ENCODE measurements at regions not wholly inside any gene's neighbourhood (a gene's known extent, or its start where the extent isn't known, plus 50 kb on each side); places are given as distances from the start of the nearest gene placed in this dataset.

DNA sequence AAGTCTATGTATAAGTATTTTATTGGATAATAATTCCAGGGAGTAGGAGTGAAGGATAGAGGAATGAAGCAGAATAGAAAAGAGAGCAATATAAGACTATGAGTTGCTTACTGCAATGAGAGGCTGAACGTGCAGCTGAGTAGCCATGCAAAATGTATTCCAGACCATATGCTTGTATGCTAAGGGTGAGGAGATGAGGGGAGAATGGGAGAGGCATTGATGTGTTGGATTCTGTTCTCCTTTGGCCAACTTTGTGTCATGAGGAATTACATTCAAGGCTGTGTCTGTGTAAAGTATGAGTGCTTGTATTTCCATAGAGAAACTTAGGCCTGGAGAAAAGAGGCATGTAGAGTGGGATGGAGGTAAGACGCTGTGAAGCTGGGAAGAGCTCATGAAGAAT is 301.8 kb downstream of the ARL6IP6 start:
- no peak for DNase-seq

DNA sequence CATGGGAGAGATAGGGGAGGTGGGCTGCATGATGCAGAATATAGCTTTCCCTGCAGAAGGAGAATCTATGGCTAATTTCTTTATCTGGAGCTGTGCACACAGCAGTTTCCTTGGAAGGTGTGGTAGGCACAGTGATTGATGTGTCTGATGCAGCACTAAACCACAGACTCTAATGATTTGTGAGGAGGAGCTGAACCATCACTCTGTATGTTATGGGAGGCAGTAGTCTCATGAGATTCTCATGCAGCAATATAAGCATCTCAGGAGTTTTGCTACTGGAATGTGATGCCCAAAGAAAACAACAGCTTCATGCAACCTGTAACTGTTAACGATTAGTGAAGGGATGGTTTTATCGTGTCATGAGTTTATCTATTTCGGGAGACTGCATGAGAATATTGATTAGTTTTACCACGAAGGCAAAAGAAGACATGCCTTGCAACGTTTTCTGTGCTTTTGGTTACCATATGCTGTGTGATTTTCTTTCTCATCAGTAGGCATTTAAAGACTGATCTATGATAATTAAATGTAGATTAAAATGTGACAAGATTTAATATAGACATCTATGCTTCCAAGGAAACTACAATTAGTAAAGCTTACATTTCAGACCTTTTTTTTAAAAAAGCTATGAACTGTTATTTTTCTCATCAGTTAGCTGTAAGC is 286.8 kb downstream of the ARL6IP6 start:
- DNase-seq: peak in 1 of 58 donors; percentile 1

DNA sequence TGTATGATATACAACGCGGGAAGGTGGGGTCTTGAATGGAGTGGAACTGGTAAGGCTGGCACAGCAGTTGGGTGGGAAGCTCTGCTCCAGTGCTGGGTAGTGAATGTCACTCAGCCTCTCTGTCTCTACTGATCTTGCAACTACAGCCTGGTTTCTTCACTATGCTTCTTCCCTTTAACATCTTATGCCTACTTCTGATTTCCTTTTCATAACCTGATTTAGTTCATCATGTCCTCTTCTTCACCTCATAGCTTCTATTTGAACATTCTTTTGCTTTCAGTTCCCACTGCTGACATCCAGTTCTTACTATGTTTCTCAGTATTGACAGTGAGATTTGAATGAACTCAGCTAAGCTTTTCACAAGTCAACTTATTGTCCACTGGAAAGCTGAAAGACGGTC is 286.2 kb downstream of the ARL6IP6 start:
- DNase-seq: no peak

DNA sequence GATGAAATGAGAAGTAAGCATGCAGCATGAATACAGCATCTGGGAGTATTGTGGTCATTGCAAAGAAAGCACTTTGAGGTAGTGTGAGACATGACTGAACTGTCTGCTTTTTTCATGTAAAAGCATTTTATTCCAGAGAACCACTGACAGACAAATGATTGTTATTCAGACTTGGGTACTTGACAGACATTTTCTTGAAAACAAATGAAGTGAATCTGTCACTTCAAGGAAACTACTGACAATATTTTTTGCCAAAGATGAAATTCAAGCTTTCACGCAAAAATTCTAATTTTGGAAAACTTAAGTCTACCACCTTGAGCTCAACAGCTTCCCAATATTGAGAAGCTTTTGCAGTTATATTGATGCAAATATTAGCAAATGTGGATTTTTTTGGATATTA is 255.7 kb downstream of the ARL6IP6 start:
- no peak for DNase-seq

DNA sequence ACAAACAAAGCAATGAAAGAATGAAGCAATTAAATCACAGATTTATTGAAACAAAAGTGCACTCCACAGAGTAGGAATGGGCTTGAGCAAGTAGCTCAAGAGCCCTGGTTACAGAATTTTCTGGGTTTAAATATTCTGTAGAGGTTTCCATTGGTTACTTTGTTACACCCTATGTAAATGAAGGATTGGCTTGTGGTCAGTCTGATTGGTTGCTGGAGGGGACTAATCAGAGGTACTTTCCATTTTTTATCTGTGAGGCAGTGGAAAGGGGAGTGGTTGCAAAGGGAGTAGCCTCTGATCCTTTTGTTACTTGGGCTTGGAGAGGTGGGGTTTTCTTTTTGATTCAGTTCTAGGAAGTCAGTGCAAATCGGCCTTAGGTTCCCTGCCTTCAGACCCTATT is 253.3 kb downstream of the ARL6IP6 start:
- DNase-seq: no peak

DNA sequence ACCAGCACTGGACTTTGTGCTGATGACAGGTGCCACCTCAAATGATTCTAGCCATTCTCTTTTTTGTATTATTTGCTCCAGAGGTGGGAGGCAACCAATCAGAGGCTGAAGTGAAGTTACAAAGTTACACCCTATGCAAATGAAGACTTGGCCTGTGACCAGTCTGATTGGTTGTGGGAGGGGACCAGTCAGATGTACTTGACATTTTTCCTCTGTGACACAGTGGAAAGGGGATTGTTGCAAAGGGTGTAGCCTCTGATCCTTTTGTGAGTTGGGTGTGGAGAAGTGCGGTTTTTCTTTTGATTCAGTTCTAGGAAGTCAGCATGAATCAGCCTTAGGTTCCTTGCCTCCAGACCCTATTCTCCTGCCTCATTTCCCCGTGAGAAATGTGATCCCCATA is 244.0 kb downstream of the ARL6IP6 start:
- DNase-seq: no peak

DNA sequence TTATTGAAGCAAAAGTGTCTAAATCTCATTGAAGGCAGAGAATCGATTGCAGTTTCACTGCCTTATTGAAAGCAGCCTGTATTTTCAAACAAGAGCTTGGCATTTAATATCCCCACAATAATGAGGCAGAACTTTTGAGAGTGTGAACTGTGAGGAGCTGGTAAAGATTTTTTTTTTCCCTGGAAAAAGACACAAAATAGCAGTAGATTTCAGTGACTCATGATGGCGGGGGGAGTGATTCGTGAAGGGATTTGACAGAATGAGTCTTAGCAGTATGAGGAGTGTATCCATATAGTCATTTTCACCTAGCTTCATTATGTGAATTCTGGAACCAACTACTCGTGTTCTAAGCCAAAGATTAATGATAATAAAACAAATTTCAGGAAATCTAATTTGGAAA is 242.9 kb downstream of the ARL6IP6 start:
- peak in 3 of 58 donors; percentile 0 to 2 (median 1) for DNase-seq

DNA sequence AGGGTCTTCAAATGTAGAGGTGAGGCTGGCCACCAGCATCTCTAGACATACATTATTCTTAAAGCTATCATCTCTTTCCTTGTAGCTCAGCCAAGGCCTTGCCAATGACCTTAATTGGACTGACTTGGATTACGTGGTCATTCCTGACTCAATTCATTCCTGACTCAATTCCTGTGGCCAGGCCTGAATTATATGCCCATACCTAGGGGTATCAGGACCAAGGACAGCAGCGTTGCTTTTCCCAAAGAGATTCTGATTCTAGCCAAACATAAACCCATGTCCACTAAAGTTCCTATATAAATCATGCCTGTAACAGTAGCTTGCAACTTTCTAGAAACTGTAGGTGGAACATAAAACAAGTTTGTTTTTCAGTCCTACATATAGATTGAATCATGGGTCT is 231.7 kb downstream of the ARL6IP6 start:
- DNase-seq: no peak

DNA sequence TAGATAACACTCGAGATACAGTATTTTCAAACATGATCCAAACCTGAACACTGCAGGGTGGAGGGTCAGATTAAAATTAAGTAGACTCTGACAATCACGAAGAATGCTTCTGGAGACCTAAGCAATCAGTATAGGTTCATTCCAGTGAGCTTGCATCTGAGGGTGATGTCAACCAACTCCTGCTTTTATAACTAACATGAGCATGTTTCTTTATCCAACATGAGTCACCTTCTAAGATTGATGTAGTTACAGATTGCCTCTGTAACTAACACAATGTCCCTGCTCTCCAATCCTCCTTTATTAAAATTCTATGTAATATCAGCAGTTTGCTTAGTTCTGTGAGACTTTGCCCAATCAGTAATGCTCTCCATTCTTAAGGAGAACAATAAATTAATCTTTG is 225.7 kb downstream of the ARL6IP6 start:
- no peak for DNase-seq

DNA sequence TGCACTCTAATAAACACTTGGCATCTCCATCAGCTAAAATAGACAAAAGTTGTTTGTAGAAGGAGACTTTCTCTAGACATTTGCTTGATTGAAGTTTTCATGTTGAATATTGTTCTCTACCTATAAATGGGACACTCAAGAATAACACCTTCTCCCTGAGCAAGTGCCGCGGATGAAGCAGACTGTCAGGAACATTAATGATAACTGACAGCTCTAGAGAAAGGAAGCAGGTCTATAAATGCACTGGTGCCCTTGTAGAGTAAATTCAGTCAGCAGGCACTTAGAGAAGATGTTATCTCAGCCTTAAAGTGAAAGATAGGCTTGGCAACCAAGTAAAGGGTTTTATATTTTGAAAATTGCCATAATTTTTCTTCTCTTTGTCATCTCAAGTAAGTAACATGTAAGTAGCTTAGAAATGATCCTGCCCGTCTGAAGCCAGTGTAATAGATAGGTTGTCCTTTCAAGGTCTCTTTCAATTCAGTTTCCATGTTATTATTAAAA is 224.6 kb downstream of the ARL6IP6 start:
- no peak for DNase-seq

DNA sequence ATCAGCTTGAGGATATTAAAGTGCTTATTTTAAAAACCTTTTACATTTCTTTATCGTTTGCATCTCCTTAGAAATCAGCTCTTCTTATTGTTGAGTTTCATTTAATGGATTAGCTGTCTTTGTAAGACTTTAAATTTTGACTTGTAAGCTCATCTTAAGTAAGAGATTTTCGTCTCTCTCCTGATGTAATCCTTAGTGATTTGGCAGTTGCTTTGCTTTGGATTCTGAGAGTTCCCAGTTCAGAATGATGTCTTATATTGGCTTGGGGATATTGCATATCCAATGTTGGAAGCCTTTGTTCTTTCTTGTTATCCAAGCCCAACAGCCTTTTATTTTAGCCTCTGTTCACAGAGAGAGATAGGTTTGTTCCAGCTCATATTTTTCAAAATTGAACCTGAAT is 212.1 kb downstream of the ARL6IP6 start:
- DNase-seq: no peak

DNA sequence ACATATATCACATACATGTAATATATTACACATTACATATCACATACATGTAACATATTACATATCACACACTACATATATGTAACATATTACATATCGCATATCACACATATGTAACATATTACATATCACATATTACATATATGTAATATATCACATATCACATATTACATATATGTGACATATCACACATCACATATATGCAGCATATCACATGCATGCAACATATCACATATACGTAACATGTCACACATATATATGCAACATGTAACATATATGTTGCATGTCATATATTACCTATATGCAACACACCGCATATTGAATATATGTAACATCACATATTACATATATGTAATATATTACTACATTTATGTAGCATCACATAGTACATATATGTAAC is 211.2 kb downstream of the ARL6IP6 start:
- no peak for DNase-seq

DNA sequence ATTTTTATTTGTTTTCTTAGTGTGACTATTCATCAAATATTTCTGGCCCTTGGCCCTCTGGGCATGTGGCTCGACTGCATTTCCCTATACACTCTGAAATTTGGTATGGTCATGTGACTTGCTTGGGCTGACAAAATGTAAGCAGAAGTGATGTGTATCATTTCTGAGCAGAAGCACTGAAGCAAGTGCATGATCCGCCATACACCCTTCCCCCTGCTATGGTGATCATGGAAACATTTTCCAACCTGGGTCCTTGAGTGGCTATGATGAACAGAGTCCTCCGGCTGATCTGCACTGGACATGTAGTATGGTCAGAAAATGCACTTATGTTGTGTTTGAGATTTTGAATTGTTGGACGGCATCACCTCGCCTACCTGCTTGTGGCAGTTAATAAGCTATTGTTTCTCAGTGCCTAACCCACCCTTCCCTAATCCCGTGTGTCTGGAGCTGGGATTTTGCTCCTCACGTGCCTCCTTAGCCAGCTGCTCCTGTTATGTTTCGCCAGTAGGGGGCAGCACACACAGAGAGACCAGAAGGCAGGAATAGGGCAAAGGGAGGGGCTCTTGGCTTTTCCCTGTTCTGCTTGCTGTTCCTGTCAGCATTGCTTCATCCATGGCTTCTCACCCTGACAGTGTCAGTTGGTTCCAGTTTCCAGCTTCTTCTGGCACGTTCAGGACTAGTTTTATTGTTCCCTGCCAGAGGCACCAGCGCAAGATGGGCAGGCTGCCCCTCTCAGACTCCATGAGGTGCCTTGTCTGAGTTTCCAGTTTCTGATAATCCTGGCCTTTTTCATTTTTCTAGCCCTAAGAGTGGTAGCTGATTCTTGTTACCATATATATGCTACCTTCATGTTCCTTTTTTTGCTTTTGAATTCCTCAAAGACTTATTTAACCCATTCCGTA is 207.4 kb downstream of the ARL6IP6 start:
- peak in 41 of 58 donors; percentile 0 to 65 (median 19) for DNase-seq

DNA sequence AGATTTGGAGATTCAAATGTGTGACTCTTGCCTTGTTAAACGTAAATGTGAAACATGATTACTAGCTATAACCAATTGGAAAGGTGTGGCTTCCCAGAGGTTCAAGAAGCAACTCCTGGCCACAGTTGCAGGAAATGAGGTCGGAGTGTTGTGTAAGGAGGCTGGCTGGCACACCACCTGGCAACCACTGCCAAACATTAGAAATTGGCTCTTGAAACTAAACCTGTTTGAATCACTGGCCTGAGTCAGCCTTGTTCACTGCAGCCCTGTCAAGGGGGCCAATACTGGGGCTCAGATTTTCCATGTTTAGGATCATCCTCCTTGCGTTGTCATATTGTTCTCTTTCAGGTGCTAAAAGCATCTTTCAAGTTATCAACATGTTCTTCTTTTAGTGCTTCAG is 206.3 kb downstream of the ARL6IP6 start:
- DNase-seq: peak in 1 of 58 donors; percentile 6

DNA sequence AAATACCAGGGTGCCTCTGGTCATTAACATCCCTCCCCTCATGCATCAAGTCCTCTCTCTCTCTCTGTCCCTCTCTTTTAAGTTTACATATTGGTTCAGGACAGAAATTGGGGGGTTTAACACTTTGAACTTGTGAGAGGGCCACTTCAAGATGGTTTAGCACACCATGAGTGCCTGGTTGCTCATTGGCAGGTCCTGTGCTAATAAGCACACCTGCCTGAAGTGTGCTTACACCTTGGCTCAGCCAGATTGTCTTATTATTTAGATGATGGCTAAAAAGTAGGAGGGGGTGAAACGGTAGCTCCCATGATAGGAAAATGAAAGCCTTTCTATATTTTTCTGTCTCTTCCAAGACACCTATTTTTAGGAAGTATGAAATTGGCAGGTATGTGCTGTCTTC is 205.8 kb downstream of the ARL6IP6 start:
- DNase-seq: no peak

DNA sequence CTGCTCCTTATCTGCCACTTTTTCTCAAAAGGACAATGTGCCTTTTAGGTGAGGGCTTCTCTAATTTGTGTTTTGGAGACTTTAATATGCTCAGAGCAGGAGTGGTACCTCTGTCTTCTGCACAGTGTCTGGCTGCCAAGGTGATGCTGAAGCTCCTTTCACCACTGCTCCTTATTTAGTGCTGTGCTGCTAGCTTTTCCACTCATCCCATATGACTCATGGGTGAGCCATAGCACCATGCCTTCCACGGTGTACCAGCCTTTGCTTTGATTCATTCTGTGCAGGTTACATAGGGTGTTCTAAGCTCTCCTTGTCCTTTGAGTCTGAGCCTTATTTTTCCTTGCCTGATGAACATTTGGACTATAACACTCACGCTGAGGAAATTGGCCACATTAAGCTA is 202.4 kb downstream of the ARL6IP6 start:
- DNase-seq: peak in 3 of 58 donors; percentile 1 to 5 (median 2)

DNA sequence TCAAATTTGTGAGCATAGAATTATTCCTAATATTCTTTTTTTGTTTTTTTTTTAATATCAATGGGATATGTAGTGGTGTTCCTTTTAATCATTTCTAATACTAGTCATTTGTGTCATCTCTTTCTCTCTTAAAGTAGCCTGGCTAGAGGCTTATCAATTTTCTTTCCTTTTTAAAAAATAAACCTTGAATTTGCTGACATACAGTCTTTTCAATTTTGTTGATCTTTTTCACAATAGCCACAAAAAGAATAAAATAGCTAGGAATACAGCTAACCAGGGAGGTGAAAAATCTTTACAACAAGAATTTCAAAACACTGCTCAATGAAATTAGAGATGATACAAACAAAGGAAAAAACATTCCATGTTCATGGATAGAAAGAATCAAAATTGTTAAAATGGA is 192.6 kb downstream of the ARL6IP6 start:
- DNase-seq: no peak

DNA sequence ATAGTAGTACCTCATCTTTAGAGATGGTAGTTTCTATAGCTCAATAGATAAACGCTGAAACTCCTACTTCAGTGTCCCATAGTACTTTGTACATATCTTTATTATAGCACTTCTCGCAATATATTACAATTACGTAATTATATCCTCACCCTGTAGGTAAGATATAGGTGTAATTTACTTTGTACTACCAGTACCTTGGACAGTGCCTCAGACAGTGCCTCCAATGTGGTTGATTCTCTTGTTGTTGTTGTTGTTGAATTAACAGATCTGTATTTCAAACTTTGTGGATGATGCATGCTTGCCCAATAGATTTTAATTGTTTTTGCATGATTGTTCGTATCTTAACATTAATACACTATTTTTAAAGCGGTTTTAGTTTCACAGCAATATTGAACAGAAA is 188.6 kb downstream of the ARL6IP6 start:
- DNase-seq: no peak

DNA sequence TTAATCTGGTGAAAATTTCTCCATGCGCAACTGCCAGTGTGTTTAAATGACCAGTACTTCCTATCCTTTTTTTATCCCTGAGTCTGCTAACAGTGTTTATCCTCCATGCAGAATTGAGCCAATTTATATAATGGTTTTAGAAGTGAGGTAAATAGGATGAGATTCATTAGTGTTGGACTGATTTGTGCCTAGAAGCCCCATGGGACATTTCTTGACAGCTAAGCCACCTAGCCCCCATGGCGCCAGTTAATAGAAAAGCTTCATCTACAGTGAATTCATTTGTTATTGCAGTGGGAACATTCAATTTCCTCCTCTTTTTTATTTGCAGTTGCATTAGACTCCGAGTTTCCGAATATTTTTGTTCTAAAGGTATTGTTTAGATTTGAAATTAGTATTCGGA is 175.6 kb downstream of the ARL6IP6 start:
- no peak for DNase-seq

DNA sequence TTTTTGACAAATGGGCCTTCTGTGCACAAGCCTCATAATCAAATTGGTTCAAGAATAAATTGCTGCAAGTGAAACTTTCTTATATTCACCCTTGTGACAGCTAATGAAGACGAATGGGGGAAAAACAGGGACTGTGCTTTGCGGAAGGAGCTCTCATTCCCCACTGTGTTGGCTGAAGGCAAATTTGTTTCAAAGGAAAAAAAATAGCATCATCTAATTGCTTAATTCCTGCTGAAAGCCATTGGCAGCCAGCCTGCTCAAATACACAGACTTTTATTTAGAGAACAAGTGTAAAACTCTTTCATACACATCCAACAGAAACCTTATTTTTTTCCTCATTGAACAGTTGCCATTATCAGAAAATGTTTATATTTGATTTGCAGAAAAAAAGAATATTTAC is 172.3 kb downstream of the ARL6IP6 start:
- peak in 17 of 58 donors; percentile 1 to 34 (median 12) for DNase-seq

DNA sequence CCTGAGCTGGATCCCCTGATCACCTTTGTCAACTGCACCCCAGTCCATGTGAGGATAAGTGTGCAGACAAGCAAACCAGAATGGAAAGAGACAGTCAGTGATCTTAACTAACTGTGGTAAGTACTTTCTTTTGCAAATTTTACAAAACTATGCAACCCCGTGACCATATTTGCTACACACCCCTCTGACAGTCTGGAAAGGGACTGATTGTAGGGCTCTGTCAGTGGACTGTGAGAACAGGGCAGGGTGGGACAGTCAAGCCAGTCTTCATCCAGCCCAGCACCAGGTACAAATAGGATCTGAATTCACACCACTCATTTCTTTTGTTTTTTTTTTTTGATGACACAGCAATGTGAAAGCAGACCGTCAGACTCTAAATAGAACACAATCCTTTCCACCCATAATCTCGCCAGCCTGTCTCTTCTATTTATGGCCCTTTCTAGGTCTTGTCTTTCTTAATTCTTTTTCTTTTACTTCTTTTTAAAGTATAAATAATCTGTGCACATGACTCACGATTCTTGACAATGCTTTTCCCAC is 165.6 kb downstream of the ARL6IP6 start:
- no peak for DNase-seq

DNA sequence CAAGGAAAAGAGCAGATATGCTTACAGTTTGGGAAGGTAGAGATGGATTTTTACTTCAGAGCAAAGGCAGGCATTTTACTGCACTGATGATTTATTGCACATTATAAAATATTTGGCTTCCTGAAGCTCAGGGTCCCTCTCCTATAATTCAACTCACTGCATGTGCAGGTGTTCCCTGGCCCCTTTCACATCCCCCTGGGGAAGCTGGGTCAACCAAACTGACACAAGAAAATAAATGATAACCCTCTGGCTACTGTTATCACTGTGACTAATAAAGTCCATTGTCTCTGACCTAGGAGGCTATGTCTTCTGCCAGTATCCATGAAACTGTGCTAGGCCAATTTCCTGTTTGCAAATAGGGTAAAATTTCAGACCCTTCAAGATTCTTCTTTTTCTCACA is 163.1 kb downstream of the ARL6IP6 start:
- DNase-seq: no peak

All from anterior cingulate cortex (tissue), 58 donors.